ENCODE measurements at regions not wholly inside any gene's neighbourhood (a gene's known extent, or its start where the extent isn't known, plus 50 kb on each side); places are given as distances from the start of the nearest gene placed in this dataset.
"Not testable (repeated sequence)": the region's sequence is repeated elsewhere in the genome, so short reads cannot be mapped to it uniquely, and the experiment has no call there.

DNA sequence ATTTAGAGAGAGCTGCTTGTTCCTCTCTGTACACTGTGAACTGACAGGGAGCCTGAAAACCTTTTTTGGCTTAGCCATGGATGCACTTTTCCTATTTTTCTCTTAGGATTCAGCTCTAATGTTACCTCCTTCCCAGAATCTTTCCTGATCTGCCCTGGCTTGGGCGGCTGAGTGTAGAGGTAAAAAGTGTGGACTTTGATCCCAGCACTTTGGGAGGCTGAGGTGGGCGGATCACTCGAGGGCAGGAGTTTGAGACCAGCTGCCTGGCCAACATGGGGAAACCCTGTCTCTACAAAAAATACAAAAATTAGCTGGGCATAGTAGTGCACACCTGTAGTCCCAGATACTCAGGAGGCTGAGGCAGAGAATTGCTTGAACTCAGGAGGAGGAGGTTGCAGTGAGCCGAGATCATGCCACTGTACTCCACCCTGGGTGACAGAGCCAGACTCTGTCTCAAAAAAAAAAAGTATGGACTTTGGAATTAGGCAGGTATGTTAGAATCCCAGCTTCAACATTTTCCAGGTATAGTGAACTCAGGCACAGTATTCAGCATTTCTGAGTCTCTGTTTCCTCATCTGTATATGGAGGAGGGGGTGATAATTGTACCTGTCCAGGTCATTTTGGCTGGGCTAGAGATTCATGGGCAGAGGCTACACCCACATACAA, 212.5 kb upstream of the EEF2KMT start:
- DNase-seq, result no peak

DNA sequence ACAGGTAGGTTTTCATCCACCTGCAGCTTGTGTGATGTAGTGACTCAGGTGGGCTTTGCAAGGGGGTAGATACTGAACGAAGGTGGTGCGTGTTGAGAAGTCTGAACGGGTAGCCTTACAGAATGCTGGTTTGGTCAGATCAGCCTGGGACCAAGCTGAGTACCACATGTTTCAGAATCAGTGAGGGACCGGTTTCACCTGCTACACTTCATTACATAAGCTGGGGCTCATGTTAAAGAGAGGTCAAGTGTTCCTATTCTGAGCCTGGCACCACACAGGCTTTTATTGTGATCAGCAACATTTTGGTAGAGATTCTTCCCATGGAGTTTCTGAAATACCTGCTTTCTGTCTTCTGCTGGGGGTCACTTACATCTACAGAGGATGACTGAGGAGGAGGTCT, 207.4 kb upstream of the EEF2KMT start:
- DNase-seq, result no peak

DNA sequence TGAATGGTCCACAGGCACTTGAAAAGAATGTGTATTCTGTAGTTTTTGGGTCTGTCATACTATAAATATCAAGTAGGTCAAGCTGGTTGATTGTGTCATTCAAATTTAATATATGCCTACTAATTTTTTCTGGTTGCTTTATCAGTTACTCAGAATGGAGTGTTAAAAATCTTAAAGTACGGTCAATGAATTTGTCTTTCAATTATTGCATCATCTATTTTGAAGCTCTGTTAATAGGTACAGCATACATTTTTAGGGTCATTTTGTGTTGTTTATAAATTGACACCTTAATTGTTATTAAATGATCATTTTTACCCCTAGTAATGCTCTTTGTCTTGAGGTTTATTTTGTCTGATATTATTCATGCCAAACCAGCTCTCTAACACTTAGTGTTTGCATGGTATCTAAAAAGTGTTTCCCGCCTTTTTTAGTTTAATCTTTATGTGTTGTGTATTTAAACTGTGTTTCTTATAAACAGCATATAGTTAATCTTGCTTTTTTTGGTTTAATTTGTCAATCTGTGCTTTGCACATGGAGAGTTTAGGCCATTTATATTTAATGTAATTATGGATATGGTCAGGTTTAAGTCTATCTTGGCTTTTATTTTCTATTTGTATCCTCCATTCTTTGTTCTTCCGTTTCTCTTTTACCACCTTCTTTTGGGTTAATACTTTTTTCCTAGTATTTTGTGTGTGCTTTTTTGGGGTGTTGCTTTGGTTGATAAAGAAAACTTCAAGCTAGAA, 204.9 kb upstream of the EEF2KMT start:
- DNase-seq, result no peak

DNA sequence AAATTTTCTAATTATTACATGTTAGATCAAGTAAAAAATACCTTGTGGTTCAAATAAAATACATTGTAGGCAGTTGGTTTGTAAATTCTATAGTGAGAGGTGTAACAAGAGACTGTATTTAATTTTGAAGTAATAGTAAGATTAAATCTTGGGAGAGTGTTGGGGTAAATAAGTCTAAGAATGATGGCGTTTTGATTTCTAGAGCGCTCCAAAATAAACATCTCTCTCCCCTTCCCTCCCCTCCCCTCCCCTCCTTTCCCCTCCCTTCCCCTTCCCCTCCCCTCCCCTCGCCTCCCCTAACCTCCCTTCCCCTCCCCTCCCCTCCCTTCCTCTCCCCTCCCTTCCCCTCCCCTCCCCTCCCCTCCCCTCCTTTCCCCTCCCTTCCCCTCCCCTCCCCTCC, 200.6 kb upstream of the EEF2KMT start:
- DNase-seq, result no peak

DNA sequence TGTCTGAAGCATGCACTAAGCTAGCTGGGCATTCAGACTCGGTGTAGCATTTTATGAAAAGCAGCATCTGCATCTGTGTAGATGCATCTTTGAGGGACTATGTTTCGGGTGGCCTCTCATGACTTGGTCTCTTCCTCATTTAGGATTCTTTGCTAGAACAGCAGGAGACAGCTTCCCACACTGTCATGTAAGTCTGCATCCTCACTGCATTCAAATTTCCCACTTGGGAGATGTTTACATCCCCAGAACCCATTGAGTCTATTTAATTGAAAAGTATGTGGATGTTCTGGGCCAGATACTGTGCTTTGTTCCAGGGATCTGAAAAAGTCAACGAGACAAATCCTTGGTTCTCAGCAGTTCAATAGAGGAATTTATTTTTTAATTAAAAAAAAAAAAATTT, 198.6 kb upstream of the EEF2KMT start:
- DNase-seq, result no peak

DNA sequence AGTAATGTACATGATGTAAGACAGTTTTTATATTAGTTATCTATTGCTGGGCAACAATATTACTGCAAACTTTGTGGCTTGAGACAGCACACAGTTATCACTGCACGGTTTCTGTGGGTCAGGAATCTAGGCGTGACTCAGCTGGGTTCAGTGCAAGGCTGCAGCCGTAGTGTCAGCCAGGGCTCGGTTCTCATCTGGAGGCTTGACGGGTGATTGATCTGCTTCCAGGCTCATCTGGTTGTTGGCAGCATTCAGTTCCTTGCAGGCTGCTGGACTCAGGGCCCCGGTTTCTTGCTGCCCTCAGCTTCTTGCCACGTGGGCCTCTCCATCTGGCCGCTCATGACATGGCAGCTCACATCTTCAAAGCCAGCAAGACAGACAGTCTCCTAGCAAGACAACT, 197.7 kb upstream of the EEF2KMT start:
- not testable (repeated sequence) for DNase-seq

DNA sequence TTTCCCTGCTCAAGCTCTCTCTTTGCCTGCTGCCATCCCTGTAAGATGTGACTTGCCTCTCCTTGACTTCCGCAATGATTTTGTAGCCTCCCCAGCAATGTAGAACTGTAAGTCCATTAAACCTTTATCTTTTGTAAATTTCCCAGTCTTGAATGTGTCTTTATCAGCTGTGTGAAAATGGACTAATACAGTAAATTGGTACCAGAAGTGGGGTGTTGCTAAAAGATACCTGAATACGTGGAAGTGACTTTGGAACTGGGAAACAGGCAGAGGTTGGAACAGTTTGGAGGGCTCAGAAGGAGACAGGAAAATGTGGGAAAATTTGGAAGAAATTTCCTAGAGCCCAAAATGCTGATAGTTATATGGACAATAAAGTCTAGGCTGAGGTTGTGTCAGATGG, 184.6 kb upstream of the EEF2KMT start:
- DNase-seq, result not testable (repeated sequence)

DNA sequence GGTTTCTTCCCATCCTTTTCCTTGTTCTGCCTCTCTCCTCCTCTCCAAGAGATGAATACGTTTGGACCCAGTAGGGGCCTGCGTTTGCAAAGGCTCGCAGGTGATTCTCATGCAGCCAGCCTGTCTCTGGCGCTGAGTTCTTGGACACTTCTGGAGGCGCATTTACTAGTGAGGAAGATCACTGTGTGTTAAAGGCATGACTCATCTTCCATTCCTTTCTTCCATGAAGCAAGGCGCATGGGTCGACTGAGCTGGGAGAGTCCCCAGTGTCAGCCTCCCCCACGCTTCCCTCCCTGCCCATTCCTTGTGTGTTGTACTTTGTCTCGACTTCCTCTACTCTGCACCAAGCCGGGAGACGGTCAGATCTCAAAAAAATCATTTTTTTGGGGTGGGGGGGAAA, 159.9 kb upstream of the EEF2KMT start:
- no peak for DNase-seq

DNA sequence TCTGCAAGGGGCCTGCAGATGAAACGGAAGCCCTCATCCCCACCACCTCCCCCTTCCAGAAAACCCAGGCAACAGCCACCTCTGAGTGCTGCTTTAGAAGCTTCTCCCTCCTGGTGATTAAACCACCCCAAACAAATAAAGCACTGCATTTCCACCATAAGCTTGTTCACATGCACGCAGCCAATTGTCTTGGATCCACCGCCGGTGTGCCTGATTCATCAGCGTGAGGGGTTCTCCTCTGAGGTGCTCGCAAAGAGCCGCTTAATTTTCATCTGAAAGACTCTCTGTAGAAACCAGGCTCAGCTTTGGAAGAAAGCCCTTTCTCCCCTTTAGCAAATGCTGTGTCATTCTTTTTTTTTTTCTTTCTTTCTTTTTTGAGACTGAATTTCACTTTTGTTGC, 155.2 kb upstream of the EEF2KMT start:
- DNase-seq, result no peak

DNA sequence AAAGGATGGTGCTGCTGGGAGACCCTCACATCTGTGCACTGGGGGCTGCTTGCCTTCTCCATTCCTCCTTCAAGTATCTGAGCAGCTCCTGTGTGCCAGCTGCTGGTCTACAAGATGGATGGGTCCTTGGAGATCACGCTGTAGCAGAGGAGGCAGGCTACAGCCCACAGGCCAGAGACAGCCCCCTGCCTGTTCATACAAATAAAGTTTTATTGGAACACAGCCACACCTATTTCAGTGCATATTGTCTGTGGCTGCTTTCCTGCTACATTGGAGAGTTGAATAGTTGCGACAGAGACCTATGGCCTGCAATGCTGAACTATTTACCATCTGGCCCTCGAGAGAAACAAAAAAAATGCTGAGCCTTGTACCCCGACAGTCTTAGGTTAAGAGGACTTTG, 149.8 kb upstream of the EEF2KMT start:
- not testable (repeated sequence) for DNase-seq

DNA sequence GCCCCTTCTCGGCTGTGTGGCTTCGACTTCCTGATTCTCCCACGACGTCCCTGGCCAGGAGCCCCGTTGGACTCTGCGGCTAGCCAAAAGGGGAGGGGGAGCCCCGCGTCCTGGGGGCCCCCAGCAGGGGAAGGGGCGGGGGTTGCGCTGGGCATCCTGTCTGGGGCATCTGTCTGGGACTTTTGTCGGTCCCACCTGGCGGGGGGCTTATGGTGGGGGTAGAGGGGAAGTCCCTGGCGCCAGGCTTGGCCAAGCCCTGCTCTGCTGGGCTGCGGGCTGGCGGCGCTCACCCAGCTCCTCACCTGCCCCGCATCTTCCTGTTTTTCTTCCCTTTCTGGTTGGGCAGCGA, 142.7 kb upstream of the EEF2KMT start:
- DNase-seq, result not testable (repeated sequence)

DNA sequence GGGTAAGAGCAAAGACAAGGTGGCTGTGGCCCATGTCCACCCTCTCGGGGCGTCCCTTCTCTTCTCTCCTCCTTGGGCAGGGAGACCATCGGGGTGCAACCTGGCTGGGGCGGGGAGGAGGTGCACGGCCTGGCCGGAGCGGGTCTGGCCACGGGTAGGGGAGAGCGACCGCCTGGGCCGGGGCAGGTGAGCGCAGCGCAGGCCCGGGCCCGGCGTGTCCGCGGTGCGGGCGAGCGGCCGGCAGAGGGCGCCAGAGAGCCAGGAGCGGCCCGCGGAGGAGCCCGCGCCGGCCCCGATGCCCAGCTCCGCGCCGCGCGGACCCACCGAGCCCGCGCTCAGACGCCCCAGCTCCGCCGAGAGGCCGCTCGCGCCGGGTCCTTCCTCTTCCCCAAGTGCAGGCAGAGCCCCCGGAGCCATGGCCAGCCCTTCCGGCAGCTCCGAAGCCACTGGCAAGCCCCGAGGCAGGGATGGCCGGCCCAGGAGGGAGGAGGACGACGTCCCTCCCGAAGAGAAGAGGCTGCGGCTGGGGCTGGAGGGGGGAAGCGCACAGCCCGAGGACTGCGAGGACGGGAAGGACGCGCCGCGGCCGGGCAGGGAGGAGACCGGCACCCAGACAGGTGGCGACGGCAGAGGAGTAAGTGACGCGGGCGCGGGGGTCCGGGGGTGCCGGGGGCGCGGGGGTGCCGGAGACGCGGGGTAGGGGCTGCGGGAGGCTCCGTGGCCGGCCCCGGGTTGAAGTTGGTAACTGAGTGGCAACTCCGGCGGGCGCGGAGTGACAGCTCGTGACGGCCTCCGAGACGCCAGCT, 142.1 kb upstream of the EEF2KMT start:
- peak; percentile 61 to 72 for DNase-seq

DNA sequence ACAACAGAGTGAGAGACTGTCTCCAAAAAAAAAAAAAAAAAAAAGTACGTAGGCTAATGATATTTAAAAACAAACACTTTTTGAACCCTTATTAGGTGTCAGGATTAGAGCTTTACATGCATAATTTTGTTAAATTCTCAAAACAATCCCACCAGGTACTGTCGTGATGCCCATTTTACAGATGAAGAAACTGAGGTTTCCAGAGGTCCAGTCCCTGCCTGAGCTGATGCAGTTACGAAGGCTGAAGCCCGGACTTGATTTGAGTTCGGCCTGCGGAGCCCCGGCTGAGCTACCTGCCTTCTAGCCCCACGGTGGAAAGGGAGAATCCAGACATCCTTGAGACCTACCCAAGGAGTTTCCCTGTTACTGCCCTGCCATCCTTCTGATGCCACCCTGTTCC, 137.5 kb upstream of the EEF2KMT start:
- no peak for DNase-seq

DNA sequence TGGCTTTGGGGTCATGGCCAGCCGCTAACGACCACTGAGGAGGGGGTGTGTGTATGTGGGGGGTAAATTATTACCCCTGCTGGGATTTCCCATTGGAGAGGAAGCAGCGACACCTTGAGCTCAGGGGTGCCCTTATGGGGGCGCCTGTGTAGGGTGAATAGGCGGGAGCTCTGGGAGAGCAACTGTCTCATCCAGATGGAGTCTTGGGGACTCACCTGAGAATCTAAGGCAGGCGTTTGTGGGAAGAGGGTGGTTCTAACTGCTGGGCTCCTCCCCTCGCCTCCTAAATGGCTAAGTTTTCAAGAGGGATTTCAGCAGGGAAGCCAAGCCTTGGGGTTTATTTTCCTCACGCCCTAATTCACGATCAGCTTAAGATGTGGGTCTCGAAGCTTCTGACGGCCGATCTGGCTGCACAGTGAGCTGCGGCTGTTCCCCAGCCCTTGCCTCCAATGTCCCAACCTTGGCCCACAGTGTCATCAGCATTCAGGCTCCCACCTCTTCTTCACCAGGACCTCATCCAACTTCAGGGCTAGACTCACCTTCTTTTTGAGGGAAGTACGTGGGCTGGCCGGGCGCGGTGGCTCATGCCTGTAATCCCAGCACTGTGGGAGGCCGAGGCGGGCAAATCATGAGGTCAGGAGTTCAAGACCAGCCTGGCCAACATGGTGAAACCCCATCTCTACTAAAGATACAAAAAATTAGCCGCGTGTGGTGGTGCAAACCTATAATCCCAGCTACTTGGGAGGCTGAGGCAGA, 136.9 kb upstream of the EEF2KMT start:
- DNase-seq, result no peak

DNA sequence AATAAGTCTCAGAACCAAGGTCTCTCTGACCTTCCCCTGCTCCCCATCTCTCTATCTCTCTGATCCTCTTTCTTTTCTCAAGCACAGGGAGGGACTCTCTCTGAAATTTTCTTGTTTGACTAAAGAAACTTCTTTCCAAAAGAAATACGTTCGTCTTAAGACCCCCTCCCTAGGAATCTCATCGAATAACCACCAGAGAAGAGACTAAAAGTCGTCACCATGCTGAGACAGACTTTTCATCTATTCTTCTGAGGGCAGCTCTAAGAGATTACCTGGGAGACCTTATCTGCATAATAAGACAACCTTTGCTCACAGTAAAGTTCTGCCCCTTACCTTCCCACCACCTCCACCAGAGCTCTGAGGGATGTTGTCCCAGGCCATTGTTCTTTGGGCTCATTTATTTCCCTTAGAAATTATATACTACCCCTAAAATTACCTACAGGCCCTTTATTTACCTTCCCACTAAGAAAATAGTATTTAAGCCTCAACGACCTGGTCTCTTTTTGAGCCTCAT, 133.7 kb upstream of the EEF2KMT start:
- no peak for DNase-seq

DNA sequence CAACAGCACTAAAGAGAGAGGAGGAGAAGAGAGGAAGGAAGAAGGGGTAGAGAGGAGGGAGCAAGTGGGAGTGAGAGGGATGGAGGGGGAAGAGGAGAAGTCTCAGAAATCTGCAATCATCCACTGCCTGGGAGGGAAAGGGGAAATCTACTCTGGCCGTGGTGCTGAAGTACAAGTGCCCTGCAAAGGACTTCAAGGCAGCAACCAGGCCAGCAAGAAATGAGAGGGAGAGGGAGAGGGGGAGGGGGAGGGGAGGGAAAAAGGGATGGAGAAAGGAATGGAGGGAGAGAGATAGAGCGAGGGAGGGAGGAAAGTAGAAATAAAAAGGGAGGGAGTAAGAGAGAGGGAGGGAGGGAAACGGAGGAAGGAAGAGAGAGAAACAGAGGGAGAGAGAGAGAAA, 130.8 kb upstream of the EEF2KMT start:
- DNase-seq, result no peak

DNA sequence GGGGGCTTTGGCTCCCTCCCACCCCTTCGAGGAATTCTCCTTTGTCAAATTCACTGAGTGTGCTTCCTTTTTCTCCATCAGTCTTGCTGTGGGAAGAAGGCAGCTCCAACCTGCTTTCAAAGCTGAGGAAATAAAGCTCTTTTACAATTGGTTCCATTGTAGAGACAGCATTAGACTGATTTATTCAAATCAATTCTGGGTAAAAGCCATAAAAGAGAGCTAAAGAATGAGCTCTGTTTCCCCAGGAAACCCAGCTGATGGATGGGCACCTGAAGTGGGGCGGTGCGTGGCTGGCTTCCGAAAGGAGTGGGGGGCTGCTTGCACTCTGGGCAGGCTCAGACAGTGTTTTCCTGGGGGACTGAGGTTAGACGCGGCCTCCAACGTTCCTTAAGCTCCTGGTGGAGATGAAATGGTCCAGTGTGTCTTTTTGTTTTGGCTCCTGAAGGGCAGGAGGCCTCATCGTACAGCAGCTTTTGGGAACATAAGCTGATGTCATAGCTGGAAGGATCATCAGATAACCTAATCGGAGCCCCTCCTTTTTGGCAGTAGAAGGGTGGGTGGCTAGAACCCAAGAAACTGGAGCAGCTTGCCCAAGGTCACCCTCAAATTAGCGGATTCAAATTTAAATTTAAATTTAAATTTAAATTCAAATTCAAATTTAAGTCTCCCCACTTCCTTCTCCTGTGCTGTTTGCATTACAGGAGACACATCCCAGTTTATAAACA, 128.5 kb upstream of the EEF2KMT start:
- DNase-seq, result no peak

DNA sequence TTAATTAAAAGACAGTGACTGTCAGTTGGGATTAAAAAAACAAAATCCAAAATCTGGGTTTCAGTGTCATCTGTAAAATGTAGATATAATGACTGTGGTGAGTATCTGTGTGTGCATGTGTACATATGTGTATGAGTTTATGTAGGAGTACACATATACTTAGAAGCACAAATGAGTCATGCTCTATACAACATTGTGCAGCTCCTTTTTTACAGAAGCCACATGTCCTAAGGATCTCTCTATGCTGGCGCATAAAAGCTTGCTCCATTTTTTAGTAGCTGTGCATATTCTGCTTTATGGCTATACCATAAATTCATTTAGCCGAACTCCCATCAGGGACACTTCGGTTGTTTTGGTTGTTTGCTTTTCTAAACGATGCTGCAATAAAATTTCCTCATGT, 125.2 kb upstream of the EEF2KMT start:
- no peak for DNase-seq

DNA sequence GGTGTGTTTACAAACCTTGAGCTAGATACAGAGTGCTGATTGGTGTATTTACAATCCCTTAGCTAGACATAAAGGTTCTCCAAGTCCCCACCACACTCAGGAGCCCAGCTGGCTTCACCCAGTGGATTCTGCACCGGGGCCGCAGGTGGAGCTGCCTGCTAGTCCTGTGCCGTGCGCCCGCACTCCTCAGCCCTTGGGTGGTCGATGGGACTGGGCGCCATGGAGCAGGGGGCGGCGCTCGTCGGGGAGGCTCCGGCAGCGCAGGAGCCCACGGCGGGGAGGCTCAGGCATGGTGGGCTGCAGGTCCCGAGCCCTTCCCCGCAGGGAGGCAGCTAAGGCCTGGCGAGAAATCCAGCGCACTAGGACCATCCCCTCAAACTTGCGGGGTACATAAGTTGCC, 124.2 kb upstream of the EEF2KMT start:
- DNase-seq, result not testable (repeated sequence)

DNA sequence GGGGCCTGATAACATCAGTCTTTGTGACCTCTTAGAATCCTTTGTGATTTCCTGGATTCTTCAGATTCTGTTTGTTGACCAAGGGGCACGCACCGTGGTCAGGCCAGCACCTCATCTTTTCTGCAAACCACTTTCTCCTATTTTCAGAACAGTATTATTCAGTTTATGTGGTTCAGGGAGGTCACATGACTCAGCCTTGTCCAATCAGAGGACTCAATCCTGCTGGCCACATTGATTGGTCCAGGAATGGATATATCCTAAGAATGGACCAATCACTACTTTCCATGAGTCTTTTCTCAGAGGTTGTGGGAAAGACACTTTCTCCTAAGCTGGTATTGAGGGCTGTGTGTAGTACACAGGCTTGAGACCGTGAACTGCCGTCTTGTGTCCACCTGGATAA, 123.1 kb upstream of the EEF2KMT start:
- no peak for DNase-seq

DNA sequence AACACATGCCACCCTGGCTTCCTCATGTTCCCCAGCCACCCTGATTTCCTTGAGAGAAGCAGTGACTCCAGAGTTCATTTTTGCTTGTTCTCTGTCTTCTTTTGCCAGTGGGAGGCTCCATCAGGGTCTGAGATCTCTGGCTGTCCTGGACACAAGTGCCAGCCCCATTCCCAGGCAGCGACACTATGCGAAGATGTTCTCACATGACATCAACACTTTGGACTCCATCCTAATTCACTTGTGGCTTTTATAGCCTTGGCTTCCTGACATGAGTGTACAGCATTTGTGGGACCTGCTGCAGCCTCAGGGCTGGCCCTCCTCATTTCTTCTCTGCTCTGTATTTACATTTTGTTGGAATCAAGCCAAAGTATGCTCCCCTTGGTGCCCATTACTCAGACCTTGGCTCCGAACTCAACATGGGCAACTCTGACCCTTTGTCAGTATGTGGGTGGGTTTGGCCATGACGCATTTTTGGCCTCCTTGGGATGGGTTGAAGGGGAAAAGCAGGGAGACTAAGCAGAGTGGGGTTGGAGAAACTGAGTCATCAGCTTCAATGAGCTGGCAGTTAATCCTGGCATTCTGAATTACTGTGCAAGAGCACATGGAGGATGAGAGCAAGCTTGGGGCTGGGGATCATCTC, 119.0 kb upstream of the EEF2KMT start:
- no peak for DNase-seq

DNA sequence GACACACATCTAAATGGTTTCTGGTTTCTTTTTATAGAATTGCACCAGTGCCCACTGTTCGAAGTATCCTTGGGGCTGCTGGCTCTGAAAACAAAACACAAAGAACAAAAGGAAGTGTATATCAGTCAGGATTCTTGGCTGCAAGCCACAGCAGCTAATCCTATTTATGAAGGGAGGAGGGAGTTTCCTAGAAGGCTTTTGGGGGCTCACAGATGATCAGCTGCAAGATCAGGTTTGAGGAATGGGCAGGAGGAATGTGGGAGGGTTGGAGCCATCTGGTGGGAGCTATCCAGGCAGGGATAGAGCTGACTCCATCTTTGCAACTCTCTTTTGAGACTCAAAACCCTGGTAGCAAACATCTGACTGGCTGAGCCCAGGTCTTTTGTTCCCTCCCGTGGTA, 118.3 kb upstream of the EEF2KMT start:
- DNase-seq, result no peak
